ENCODE measurements at regions not wholly inside any gene's neighbourhood (a gene's known extent, or its start where the extent isn't known, plus 50 kb on each side); places are given as distances from the start of the nearest gene placed in this dataset.

- no peak for DNase-seq (ENCODE audit: low spot score)
Observed at GRCh38 chr17:56648321-56648720, 54.8 kb downstream of the NOG start.

DNA sequence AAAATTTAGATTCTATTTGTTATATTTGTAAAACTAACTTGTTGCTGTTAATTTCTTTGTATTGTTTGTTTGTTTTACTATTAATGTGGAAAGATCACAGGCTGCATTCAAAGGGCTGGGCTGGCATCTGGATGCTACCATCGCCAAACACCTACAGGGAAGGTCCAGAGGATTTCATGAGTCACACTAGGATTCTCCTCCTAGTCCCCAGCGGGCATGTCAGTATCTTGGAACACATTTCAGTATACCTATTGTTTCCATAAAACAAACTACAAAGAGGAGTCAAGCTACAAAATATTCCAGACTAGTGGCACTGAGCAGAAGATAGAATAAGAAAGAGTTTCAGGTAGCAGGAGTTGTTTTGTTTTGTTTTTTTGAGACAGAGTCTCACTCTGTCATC is 55.3 kb downstream of the NOG start:
- no peak for DNase-seq (ENCODE audit: low spot score)

DNA sequence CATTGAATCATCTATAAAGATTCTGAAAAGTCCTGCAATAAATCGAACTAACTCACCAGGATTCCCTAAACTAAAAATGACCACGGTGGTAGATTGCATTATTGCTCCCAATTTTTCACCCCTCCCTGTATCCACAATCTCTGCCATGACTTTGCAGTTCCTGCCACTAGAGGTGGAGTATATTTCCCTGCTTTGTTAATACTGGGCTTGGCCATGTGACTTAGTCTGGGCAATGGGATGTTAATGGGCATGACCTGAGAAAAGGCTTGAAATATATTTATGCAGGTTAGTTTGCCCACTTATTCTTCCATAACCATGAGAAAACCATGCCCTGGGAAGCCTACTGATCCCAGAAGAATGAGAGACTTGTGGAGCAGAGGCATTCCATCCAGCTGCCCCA is 59.1 kb downstream of the NOG start:
- DNase-seq (ENCODE audit: low spot score): no peak

DNA sequence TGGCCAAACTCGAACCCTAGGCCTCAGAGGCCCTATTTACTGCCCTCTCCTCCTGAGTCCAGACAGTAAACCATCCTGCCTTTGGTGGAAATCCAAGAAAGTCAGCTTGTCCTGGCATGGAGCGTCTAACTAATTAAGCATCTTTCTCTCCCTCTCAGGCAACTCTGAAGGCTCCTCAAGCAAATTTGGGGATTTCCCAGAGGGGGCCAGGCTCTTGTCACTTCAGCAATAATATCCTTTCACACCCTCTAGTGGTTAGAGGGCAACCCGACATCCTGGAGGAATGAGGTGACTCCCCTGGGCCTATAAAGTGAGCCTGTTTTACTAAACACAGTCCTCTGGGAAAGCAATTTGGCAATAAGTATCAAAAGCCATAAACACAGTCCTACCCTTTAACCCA is 60.4 kb downstream of the NOG start:
- peak; percentile 11 for DNase-seq (ENCODE audit: low spot score)

- no peak for DNase-seq (ENCODE audit: low spot score)
Observed at GRCh38 chr17:56656701-56657327, 63.3 kb downstream of the NOG start.

DNA sequence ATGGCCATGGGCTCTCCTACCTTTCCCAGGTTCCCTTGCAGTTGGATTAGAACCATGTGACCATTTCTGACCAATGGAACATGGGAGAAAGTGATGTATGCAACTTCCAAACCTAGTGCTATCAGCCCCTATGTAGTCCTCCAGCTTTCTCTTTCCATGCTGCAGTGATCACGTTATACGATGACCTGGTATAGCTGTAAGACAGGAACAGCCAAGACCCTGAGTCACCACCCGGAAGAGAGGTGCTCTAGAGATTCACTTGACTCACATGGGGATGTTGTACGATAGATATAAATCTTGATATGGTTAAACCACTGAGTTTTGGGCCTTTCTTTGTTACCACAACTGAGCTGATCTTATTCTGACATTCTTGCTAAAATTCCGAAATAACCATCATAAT is 65.1 kb downstream of the NOG start:
- DNase-seq (ENCODE audit: low spot score): no peak

GRCh38 chr17:56659622-56660021 is 66.1 kb downstream of the NOG start:
- no peak for DNase-seq (ENCODE audit: low spot score)

- DNase-seq (ENCODE audit: low spot score): no peak
Observed at GRCh38 chr17:56661906-56662305, 68.4 kb downstream of the NOG start.

GRCh38 chr17:56665864-56666263 is 72.4 kb downstream of the NOG start:
- no peak for DNase-seq (ENCODE audit: low spot score)

GRCh38 chr17:56667925-56668458 is 74.5 kb downstream of the NOG start:
- no peak for DNase-seq (ENCODE audit: low spot score)

DNA sequence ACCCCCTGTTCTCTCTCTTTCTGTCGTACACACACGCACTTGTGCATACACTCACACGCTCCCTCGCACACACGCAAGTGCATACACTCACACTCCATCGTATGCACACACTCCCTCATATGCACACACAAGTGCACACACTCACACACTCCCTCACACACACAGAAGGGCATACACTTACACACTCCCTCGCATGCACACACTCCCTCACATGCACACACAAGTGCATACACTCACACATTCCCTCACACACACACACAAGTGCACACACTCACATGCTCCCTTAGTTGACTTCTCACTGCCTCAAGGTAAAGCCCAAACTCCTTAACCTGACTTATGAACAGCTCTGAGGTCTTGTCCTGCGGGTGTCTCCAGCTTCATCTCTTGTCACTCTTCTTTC is 78.7 kb downstream of the NOG start:
- DNase-seq (ENCODE audit: low spot score): no peak

DNA sequence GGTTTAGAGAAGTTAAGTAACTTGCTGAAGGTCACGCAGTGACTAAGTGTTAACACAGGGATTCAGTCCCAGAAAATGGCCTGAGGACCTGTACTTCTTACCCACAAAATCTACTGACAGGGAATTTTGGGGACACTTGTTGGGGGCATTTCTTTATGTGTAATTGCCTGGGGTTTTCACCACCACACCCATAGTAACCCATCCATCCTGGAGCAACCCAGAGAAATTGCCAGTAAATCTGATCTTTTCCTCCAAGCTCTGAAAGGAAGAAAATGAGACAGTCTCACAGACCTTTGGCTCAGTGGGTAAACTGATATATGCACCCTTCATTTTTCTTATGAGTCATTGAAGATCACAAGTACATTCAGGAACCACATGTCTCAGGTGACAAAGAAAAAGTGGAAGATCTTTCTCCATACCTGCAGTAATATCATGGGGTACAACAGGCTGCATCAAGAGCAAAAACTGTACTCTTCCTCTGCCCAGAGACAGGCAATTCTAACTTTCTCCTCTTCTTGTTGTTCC is 81.0 kb downstream of the NOG start:
- no peak for DNase-seq (ENCODE audit: low spot score)

- DNase-seq (ENCODE audit: low spot score): no peak
Observed at GRCh38 chr17:56675876-56676660, 82.6 kb downstream of the NOG start.

GRCh38 chr17:56676810-56677209 is 83.3 kb downstream of the NOG start:
- no peak for DNase-seq (ENCODE audit: low spot score)

DNA sequence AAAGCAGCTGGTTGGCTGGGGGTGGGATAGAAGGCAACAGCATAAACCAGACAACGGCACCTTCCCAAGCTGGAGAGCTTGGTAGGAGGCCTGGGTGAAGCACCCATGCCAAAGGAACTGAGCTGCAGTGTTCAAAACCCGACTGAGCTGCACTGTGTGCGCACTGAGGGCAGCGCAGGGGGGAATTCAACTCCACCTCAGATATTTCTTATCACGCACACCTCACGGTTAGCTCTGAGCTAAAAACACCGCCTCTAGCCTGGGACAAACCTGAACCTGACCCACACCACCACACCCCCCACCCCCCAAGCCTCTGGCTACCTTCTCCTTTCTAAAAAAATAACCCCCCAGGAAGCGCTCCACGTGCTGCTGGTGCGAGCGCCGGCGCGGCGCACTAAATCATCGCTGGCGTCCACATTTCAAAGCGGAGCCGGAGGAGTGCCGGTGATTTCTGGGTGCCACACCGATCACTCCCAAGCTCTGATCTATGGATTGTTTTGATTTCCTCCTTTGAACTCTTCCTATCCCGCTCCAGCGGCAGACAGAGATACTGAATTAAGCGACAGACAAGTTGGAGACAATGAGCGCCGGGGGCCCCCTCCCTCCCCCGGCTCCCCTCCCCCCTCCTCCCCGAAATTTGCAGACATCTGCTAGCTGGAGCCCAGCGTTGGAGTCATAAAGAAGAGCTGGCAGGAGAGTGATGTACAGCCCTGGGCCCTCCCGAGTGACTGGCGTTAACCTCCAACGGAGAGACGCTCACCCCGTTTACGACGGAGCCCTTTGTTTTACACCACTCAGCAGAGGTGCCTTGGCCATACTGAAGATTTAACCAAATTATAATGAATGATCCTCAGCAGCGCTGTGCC is 85.0 kb downstream of the NOG start:
- DNase-seq (ENCODE audit: low spot score): no peak

DNA sequence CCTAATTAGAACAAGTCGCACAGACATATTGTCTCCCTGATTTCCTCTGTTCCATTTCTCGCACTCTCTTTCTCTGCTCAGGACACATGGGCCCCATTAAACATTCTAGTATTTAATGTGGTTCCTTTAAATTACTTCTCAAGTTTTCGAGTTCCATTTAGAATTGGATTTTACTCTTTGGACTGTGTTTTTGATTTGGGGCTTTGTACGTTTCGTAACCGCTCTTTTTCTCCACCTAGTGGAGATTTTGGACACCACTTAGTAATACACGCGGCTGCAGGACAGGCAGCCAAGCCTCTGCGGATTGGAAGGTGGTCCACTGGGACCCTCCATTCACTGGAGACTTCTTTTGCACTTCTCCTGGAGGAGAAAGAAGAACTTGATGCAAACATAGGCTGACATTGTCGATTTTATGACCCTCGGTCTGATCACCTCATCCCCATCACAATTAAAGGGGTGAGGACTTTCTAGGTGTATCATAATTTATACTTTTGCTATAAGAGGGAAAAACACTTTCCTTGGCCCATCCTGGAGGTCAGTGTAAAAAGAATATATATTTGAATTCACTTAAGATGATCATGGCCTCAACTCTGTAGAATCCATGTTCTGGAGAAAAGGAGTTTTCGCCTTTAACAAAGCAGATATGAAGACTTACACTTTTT is 85.7 kb downstream of the NOG start:
- DNase-seq (ENCODE audit: low spot score): peak; percentile 35

DNA sequence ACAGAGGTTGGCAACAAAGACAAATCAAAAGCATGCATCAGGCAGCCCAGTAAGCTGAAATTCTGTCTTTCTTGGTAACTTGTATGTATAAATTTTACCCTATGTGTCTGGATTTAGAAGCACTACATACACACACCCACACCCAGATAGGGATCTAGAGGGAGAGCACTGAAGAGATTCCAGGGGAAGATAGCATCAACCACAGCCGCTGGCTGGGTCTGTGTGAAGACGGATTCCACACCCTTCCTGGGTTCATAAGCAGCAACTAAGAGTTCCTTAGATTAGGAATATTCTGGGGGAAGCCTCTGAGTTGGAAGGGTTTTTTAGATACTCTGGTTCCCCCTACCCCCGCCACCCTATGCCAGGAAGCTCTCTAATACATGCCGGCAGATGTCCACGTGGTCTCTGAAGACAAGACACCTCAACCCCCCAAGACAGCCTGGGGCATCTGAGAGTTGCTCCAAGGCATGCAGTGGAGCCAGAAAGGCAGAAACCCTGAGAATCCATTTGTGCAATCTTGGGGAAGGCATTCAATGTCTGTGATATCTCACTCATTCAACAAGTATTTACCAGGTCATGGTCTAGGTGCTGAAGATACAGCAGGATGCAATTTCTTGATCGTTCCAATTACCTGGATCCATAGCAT is 86.4 kb downstream of the NOG start:
- DNase-seq (ENCODE audit: low spot score): no peak

- DNase-seq (ENCODE audit: low spot score): no peak
Observed at GRCh38 chr17:56680676-56681075, 87.2 kb downstream of the NOG start.

GRCh38 chr17:56681561-56682266 is 88.2 kb downstream of the NOG start:
- no peak for DNase-seq (ENCODE audit: low spot score)

DNA sequence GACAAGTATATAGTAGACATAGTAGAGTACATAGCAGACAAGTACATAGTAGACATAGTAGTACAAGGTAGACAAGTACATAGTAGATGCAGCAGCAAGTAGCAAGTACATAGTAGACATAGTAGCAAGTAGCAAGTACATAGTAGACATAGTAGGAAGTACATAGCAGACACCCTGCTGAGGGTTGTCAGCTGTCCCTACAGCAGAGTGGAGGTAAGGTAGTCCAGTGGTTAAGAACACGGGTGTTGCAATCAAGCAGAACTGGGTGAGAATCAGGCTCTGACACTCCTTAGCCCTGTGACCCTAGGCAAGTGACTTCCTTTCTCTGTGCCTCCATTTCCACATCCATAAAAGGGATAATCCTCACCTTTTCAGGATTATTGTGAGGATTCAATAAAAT is 94.7 kb downstream of the NOG start:
- DNase-seq (ENCODE audit: low spot score): no peak
